HepG2 (cell line): ENCODE measurements at regions not wholly inside any gene's neighbourhood (a gene's known extent, or its start where the extent isn't known, plus 50 kb on each side); places are given as distances from the start of the nearest gene placed in this dataset.
A peak's percentile ranks its signal among the peaks of the same experiment; 100 is the strongest.

ENCODE experiments used
- ATAC-seq: fragments of 200-7000 bp; cut with Tn5 transposase; 3 replicates; pipeline ENCODE4 v1.9.1; 2020; ENCODE audit warnings: mild to moderate bottlenecking, moderate library complexity
- BruUV-seq: library from RNA; stranded (reverse); fragments of 400-500 nt; replicated peaks from 2 replicates; lab custom pipeline; 2021; lab: Mats Ljungman, UMichigan
- CTCF ChIA-PET: fragments of 300-600 bp; formaldehyde crosslinking; extraction: SDS; loops from one replicate; lab custom pipeline; 2021; ENCODE audit warnings: low total read pairs, inconsistent platforms, low intra/inter-chr PET ratio; lab: Yijun Ruan, JAX
- POLR2A ChIA-PET: fragments of 350-600 bp; sonication (Branson Sonifier 250); formaldehyde crosslinking; loops from one replicate; lab custom pipeline; 2020; ENCODE audit warnings: antibody characterized with exemption, inconsistent platforms; lab: Yijun Ruan, JAX
- DNase-seq: peaks from one replicate; pipeline ENCODE4 v3.0.0-alpha.2; 2015; ENCODE audit warnings: low spot score
- FAIRE-seq: peaks from 3 replicates; lab custom pipeline; 2011; peaks lifted over from hg19 to GRCh38; lab: Jason Lieb, UNC
- H2AFZ ChIP-seq: one replicate; pipeline ENCODE4 v1.6.1; 2011; ENCODE audit warnings: low read length, inconsistent platforms
- H3K27ac ChIP-seq: fragments of 300-600 bp; 3 replicates; pipeline ENCODE4 v1.8.0; 2011; ENCODE audit warnings: mixed run types, mild to moderate bottlenecking, mixed read lengths, low read length, inconsistent platforms; ENCODE audit not compliant: insufficient read depth; ENCODE audit errors: extremely low read length
- H3K27me3 ChIP-seq, 2 experiments: fragments of 200-600 bp in 1 of 2; 2 replicates in 1 of 2; 3 replicates in 1 of 2; pipeline versions ENCODE4 v1.6.0 to v1.8.0; 2011; ENCODE audit warnings: low read length in 2 of 2, mild to moderate bottlenecking in 2 of 2, moderate library complexity in 2 of 2, inconsistent platforms in 1 of 2; ENCODE audit not compliant: insufficient read depth in 2 of 2, control insufficient read depth in 1 of 2
- H3K36me3 ChIP-seq, 2 experiments: fragments of 200-600 bp in 1 of 2; replicated peaks in 1 of 2; 2 replicates in 1 of 2; 3 replicates in 1 of 2; pipeline versions ENCODE4 v1.5.1 to v1.8.0; 2011; ENCODE audit warnings: low read length in 2 of 2, inconsistent platforms in 1 of 2; ENCODE audit not compliant: insufficient read depth in 2 of 2, control insufficient read depth in 1 of 2
- H3K4me1 ChIP-seq: 2 replicates; pipeline ENCODE4 v1.5.1; 2012; ENCODE audit warnings: low read length, inconsistent platforms; ENCODE audit not compliant: insufficient read depth
- H3K4me2 ChIP-seq: 2 replicates; pipeline ENCODE4 v1.6.0; 2011; ENCODE audit warnings: low read depth, low read length, inconsistent platforms
- H3K4me3 ChIP-seq, 3 experiments: fragments of 200-600 bp in 1 of 3; sonication (generic), shearing (Covaris generic) in 1 of 3; replicated peaks in 1 of 3; 2 replicates each; pipeline ENCODE4 v1.5.1; 2011 to 2016; ENCODE audit warnings: low read length in 3 of 3, inconsistent platforms in 2 of 3, low read depth in 2 of 3, mild to moderate bottlenecking in 2 of 3, control low read depth in 1 of 3, mixed read lengths in 1 of 3; ENCODE audit not compliant: insufficient read depth in 1 of 3
- H3K79me2 ChIP-seq: one replicate; pipeline ENCODE4 v1.6.1; 2011; ENCODE audit warnings: low read length, inconsistent platforms; ENCODE audit not compliant: insufficient read depth
- H3K9ac ChIP-seq: 2 replicates; pipeline ENCODE4 v1.6.0; 2011; ENCODE audit warnings: mild to moderate bottlenecking, low read depth, low read length, inconsistent platforms; ENCODE audit not compliant: insufficient read depth
- H3K9me3 ChIP-seq: 2 replicates; pipeline ENCODE4 v1.5.1; 2012; ENCODE audit warnings: mild to moderate bottlenecking, low read length
- H4K20me1 ChIP-seq: 2 replicates; pipeline ENCODE4 v1.6.0; 2011; ENCODE audit warnings: inconsistent platforms, mild to moderate bottlenecking, low read length, moderate library complexity; ENCODE audit not compliant: insufficient read depth
- ARNTL ChIP-seq: sonication (generic); formaldehyde crosslinking; IDR thresholded peaks from 2 replicates; pipeline ENCODE4 v1.4.0; 2020; ENCODE audit warnings: mild to moderate bottlenecking, missing genetic modification reagents
- ATF6 ChIP-seq: sonication (generic); formaldehyde crosslinking; conservative IDR thresholded peaks from 2 replicates; pipeline ENCODE4 v1.4.0; 2020; ENCODE audit warnings: missing genetic modification reagents
- DDIT3 ChIP-seq: sonication (generic); formaldehyde crosslinking; IDR thresholded peaks from 2 replicates; pipeline ENCODE4 v1.4.0; 2020; ENCODE audit warnings: mild to moderate bottlenecking, missing genetic modification reagents
- ZNF12 ChIP-seq: sonication (generic); formaldehyde crosslinking; IDR thresholded peaks from 2 replicates; pipeline ENCODE4 v1.5.0; 2020; ENCODE audit warnings: missing genetic modification reagents
- ZNF180 ChIP-seq: sonication (generic); formaldehyde crosslinking; IDR thresholded peaks from 2 replicates; pipeline ENCODE4 v1.4.0; 2020; ENCODE audit warnings: low read depth, missing genetic modification reagents, borderline replicate concordance
- ZNF362 ChIP-seq: sonication (generic); formaldehyde crosslinking; IDR thresholded peaks from 2 replicates; pipeline ENCODE4 v1.4.0; 2020; ENCODE audit warnings: missing genetic modification reagents, mild to moderate bottlenecking, borderline replicate concordance
- ZNF691 ChIP-seq: sonication (generic); formaldehyde crosslinking; IDR thresholded peaks from 2 replicates; pipeline ENCODE4 v1.4.0; 2020; ENCODE audit warnings: missing genetic modification reagents, low read depth, mild to moderate bottlenecking, borderline replicate concordance
- ZNF839 ChIP-seq: sonication (generic); formaldehyde crosslinking; IDR thresholded peaks from 2 replicates; pipeline ENCODE4 v1.4.0; 2020; ENCODE audit warnings: missing genetic modification reagents, mild to moderate bottlenecking, borderline replicate concordance
- WGBS: methylation state at CpG from one replicate; pipeline ENCODE4 v1.1.6; 2017; ENCODE audit warnings: low lambda C conversion rate; 5-methylcytosine and 5-hydroxymethylcytosine counted together
- in situ Hi-C: cut with HindIII; loops from 2 replicates; pipeline ENCODE4 v1.10.0; 2017; ENCODE audit warnings: low pct_unique_long_range_greater_than_20kb; ENCODE audit not compliant: extremely low pct_ligation_motif_present
- intact Hi-C: fragments of 100-400 bp; cut with micrococcal nuclease; formaldehyde crosslinking; loops from one replicate; pipeline ENCODE4 v1.10.0; 2022; ENCODE audit not compliant: unreplicated experiment

GRCh38 chr16:9366048-9366969 lies 274.9 kb downstream of the HAPSTR1 start:
- H3K27ac ChIP-seq = no peak overlapping the region
- H4K20me1 ChIP-seq = no peaks in the 10 kb centered on the region
- no TSS peak for BruUV-seq

More at GRCh38 chr16:9366048-9366969, 274.9 kb downstream of the HAPSTR1 start:
- DNase-seq = no peak
- H3K79me2 ChIP-seq = no peaks in the 10 kb centered on the region
- in situ Hi-C loops = no loop called here
- ATAC-seq = no peak
- no peak overlapping the region for H3K4me2 ChIP-seq
- CTCF ChIA-PET = no interaction called here
- no peak overlapping the region for H3K9ac ChIP-seq
- H3K36me3 ChIP-seq = no peaks in the 10 kb centered on the region
- WGBS = 19% methylated on average over 7 of the region's 8 CpGs
- H3K4me1 ChIP-seq = peaks cover 21% of the 10 kb centered on the region
- intact Hi-C loops = no loop called here
- POLR2A ChIA-PET = no interaction called here
- peak; percentile 31; the same call in 1 of the 2 replicates for TF ChIP-seq ZNF362 (CRISPR knock-in tag)
- TF ChIP-seq ARNTL = no peak
- no peak for TF ChIP-seq ATF6
- TF ChIP-seq ZNF12 (CRISPR knock-in tag) = peak; percentile 93
- TF ChIP-seq ZNF691 = no peak
- no peak for TF ChIP-seq ZNF839 (CRISPR knock-in tag)
- no peak for TF ChIP-seq DDIT3 (CRISPR knock-in tag)
- no peak for TF ChIP-seq ZNF180 (CRISPR knock-in tag)
- H3K27me3 ChIP-seq = peaks cover 0 to 12% of the 10 kb centered on the region in 2 experiments; a peak in 1 of 5 replicates
- no peak for FAIRE-seq
- no peak overlapping the region for H3K4me3 ChIP-seq
- no peak overlapping the region for H2AFZ ChIP-seq
- no peaks in the 10 kb centered on the region for H3K9me3 ChIP-seq
